Ectodermal cell (in vitro differentiated cells): ENCODE measurements at regions not wholly inside any gene's neighbourhood (a gene's known extent, or its start where the extent isn't known, plus 50 kb on each side); places are given as distances from the start of the nearest gene placed in this dataset.
"Not testable (repeated sequence)": the region's sequence is repeated elsewhere in the genome, so short reads cannot be mapped to it uniquely, and the experiment has no call there.

Experiments
- H3K27ac ChIP-seq: 2 replicates; pipeline ENCODE4 v1.7.0; 2013; ENCODE audit warnings: mild to moderate bottlenecking, low read depth, low read length; ENCODE audit not compliant: insufficient read depth, poor library complexity, severe bottlenecking
- H3K27me3 ChIP-seq: 2 replicates; pipeline ENCODE4 v1.7.0; 2013; ENCODE audit warnings: mild to moderate bottlenecking, low read length; ENCODE audit not compliant: insufficient read depth, control insufficient read depth, poor library complexity, severe bottlenecking
- H3K36me3 ChIP-seq: one replicate; pipeline ENCODE4 v1.7.0; 2013; ENCODE audit warnings: low read length; ENCODE audit not compliant: control insufficient read depth, insufficient read depth
- H3K4me1 ChIP-seq: one replicate; pipeline ENCODE4 v1.7.0; 2013; ENCODE audit warnings: low read length; ENCODE audit not compliant: control insufficient read depth, insufficient read depth
- H3K4me3 ChIP-seq: 2 replicates; pipeline ENCODE4 v1.7.0; 2013; ENCODE audit warnings: low read depth, low read length, control low read depth; ENCODE audit not compliant: insufficient read depth
- H3K9me3 ChIP-seq: 2 replicates; pipeline ENCODE4 v1.7.0; 2013; ENCODE audit warnings: mild to moderate bottlenecking, low read length, moderate library complexity; ENCODE audit not compliant: control insufficient read depth
- WGBS, 2 experiments: methylation state at CpG; one replicate each; pipeline ENCODE4 v1.1.7; 2013; ENCODE audit warnings: missing lambda C conversion rate in 2 of 2; 5-methylcytosine and 5-hydroxymethylcytosine counted together

- no peaks in the 10 kb centered on the region for H3K36me3 ChIP-seq
- no peak overlapping the region for H3K27ac ChIP-seq
- H3K9me3 ChIP-seq, result no peaks in the 10 kb centered on the region
- WGBS, 2 experiments, result 88 to 98% methylated on average over 4 of the region's 4 CpGs
- H3K27me3 ChIP-seq, result no peaks in the 10 kb centered on the region
- H3K4me1 ChIP-seq, result peaks cover 7% of the 10 kb centered on the region
- no peak overlapping the region for H3K4me3 ChIP-seq
Observed at GRCh38 chrX:69063486-69063885, 101.8 kb downstream of the PJA1 start.

GRCh38 chrX:69062493-69062892 lies 102.8 kb downstream of the PJA1 start:
- Histone ChIP-seq H3K4me3 (no peak overlapping the region), H3K27me3 (no peaks in the 10 kb centered on the region), H3K4me1 (peaks cover 7% of the 10 kb centered on the region), H3K9me3 (no peaks in the 10 kb centered on the region), H3K36me3 (no peaks in the 10 kb centered on the region), H3K27ac (no peak overlapping the region)
- 89 to 91% methylated on average over 4 of the region's 4 CpGs for WGBS, 2 experiments

GRCh38 chrX:69060631-69061408 lies 104.4 kb downstream of the PJA1 start:
- 80 to 87% methylated on average over 6 of the region's 6 CpGs for WGBS, 2 experiments
- Histone ChIP-seq H3K36me3 (no peaks in the 10 kb centered on the region), H3K4me1 (peaks cover 7% of the 10 kb centered on the region), H3K4me3 (no peak overlapping the region), H3K27ac (no peak overlapping the region), H3K27me3 (no peaks in the 10 kb centered on the region), H3K9me3 (no peaks in the 10 kb centered on the region)

GRCh38 chrX:69055193-69055592 lies 110.1 kb downstream of the PJA1 start:
- Histone ChIP-seq H3K9me3 (no peaks in the 10 kb centered on the region), H3K27me3 (no peaks in the 10 kb centered on the region), H3K36me3 (no peaks in the 10 kb centered on the region), H3K27ac (no peak overlapping the region), H3K4me3 (no peak overlapping the region), H3K4me1 (peaks cover 7% of the 10 kb centered on the region)
- 91 to 97% methylated on average over 3 of the region's 3 CpGs for WGBS, 2 experiments

- not testable (repeated sequence) for H3K9me3 ChIP-seq, H3K27me3 ChIP-seq, H3K36me3 ChIP-seq, H3K4me1 ChIP-seq, H3K27ac ChIP-seq, H3K4me3 ChIP-seq
- 85 to 98% methylated on average over 2 to 3 of the region's 3 CpGs for WGBS, 2 experiments
Observed at GRCh38 chrX:69054497-69054896, 110.8 kb downstream of the PJA1 start.

- H3K4me3 ChIP-seq, result no peak overlapping the region
- WGBS, 2 experiments, result 86 to 92% methylated on average over 3 of the region's 3 CpGs
Observed at GRCh38 chrX:69051901-69052300, 113.4 kb downstream of the PJA1 start.

GRCh38 chrX:69050051-69050765 lies 115.0 kb downstream of the PJA1 start:
- Histone ChIP-seq H3K4me1 (no peaks in the 10 kb centered on the region), H3K27me3 (no peaks in the 10 kb centered on the region)
- WGBS, 2 experiments, result 89 to 91% methylated on average over 4 of the region's 4 CpGs

More at GRCh38 chrX:69051901-69052300, 113.4 kb downstream of the PJA1 start:
- Histone ChIP-seq H3K36me3 (no peaks in the 10 kb centered on the region), H3K4me1 (no peaks in the 10 kb centered on the region), H3K9me3 (no peaks in the 10 kb centered on the region), H3K27me3 (no peaks in the 10 kb centered on the region), H3K27ac (no peak overlapping the region)

GRCh38 chrX:69046996-69047490 lies 118.2 kb downstream of the PJA1 start:
- no peak overlapping the region for H3K4me3 ChIP-seq
- H3K27me3 ChIP-seq, result no peaks in the 10 kb centered on the region
- H3K27ac ChIP-seq, result no peak overlapping the region
- no peaks in the 10 kb centered on the region for H3K36me3 ChIP-seq
- no peaks in the 10 kb centered on the region for H3K4me1 ChIP-seq
- WGBS, 2 experiments, result 77 to 92% methylated on average over 1 of the region's 1 CpG
- H3K9me3 ChIP-seq, result no peaks in the 10 kb centered on the region

More at GRCh38 chrX:69050051-69050765, 115.0 kb downstream of the PJA1 start:
- no peak overlapping the region for H3K4me3 ChIP-seq
- H3K9me3 ChIP-seq, result no peaks in the 10 kb centered on the region
- no peak overlapping the region for H3K27ac ChIP-seq
- no peaks in the 10 kb centered on the region for H3K36me3 ChIP-seq

- no peaks in the 10 kb centered on the region for H3K9me3 ChIP-seq
- H3K4me1 ChIP-seq, result no peaks in the 10 kb centered on the region
- WGBS, 2 experiments, result 79 to 88% methylated on average over 2 of the region's 2 CpGs
- no peak overlapping the region for H3K4me3 ChIP-seq
- no peak overlapping the region for H3K27ac ChIP-seq
- H3K36me3 ChIP-seq, result no peaks in the 10 kb centered on the region
- H3K27me3 ChIP-seq, result no peaks in the 10 kb centered on the region
Observed at GRCh38 chrX:69045616-69046345, 119.5 kb downstream of the PJA1 start.

GRCh38 chrX:69038816-69039215 lies 126.4 kb downstream of the PJA1 start:
- Histone ChIP-seq H3K36me3 (no peaks in the 10 kb centered on the region), H3K27ac (no peak overlapping the region), H3K4me3 (no peak overlapping the region), H3K27me3 (no peaks in the 10 kb centered on the region), H3K4me1 (peaks cover 8% of the 10 kb centered on the region), H3K9me3 (no peaks in the 10 kb centered on the region)
- WGBS, 2 experiments, result no CpG with 5 or more reads among the region's 1 CpG
